Parathyroid adenoma (tissue), 2 donors: ENCODE measurements at regions not wholly inside any gene's neighbourhood (a gene's known extent, or its start where the extent isn't known, plus 50 kb on each side); places are given as distances from the start of the nearest gene placed in this dataset.

Source experiments
- H2AFZ ChIP-seq: fragments of 300-600 bp; sonication (generic); one replicate; pipeline ENCODE4 v1.7.0; 2017; ENCODE audit warnings: antibody characterized with exemption, mild to moderate bottlenecking
- H3K27ac ChIP-seq: fragments of 300-600 bp; sonication (generic); one replicate; pipeline ENCODE4 v1.7.0; 2017
- H3K27me3 ChIP-seq: fragments of 300-600 bp; sonication (generic); one replicate; pipeline ENCODE4 v1.7.0; 2017; ENCODE audit warnings: low read length; ENCODE audit not compliant: control insufficient read depth, insufficient read depth
- H3K36me3 ChIP-seq: fragments of 300-600 bp; sonication (generic); one replicate; pipeline ENCODE4 v1.7.0; 2017; ENCODE audit warnings: low read length; ENCODE audit not compliant: control insufficient read depth, insufficient read depth
- H3K4me1 ChIP-seq: fragments of 300-600 bp; sonication (generic); one replicate; pipeline ENCODE4 v1.7.0; 2017; ENCODE audit warnings: control low read depth
- H3K4me2 ChIP-seq: fragments of 300-600 bp; sonication (generic); one replicate; pipeline ENCODE4 v1.7.0; 2017; ENCODE audit warnings: low read length
- H3K4me3 ChIP-seq: fragments of 300-600 bp; sonication (generic); one replicate; pipeline ENCODE4 v1.7.0; 2017; ENCODE audit warnings: low read depth, low read length
- H3K79me2 ChIP-seq: fragments of 300-600 bp; sonication (generic); one replicate; pipeline ENCODE4 v1.7.0; 2017; ENCODE audit warnings: control low read depth
- H3K9ac ChIP-seq: fragments of 300-600 bp; sonication (generic); one replicate; pipeline ENCODE4 v1.7.0; 2017; ENCODE audit warnings: mild to moderate bottlenecking
- H3K9me3 ChIP-seq: fragments of 300-600 bp; sonication (generic); one replicate; pipeline ENCODE4 v1.7.0; 2017; ENCODE audit warnings: low read length; ENCODE audit not compliant: control insufficient read depth
- CTCF ChIP-seq: fragments of 300-600 bp; sonication (generic); IDR thresholded peaks from one replicate; pipeline ENCODE4 v1.7.0; 2017; ENCODE audit warnings: antibody characterized with exemption, mild to moderate bottlenecking
- donor health status: primary hyperparathyroidism.

- Histone ChIP-seq H3K27me3 (no peaks in the 10 kb centered on the region), H3K4me3 (no peak overlapping the region), H3K36me3 (no peaks in the 10 kb centered on the region)
Observed at GRCh38 chr15:31236184-31237042, 90.2 kb upstream of the KLF13 start.

DNA sequence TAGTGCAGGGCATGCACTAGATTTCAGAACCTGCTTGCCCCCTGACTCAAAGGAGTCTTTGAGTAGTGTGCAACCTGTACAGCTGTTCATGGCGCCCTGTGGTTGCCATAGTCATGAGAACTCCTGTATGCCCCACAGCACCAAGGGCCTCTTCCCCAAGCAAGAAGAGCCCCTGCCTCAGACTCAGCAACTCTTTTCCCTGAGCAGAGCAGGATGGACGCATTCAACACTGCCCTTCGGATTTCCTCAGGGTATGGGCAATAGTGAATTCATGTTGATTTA, 89.7 kb upstream of the KLF13 start:
- Histone ChIP-seq H2AFZ (no peak overlapping the region), H3K4me1 (no peaks in the 10 kb centered on the region), H3K27ac (no peak overlapping the region), H3K9ac (no peak overlapping the region), H3K4me2 (no peak overlapping the region), H3K9me3 (no peaks in the 10 kb centered on the region), H3K36me3 (no peaks in the 10 kb centered on the region), H3K27me3 (no peaks in the 10 kb centered on the region), H3K79me2 (no peaks in the 10 kb centered on the region), H3K4me3 (no peak overlapping the region)
- no peak for TF ChIP-seq CTCF

More at GRCh38 chr15:31236184-31237042, 90.2 kb upstream of the KLF13 start:
- TF ChIP-seq CTCF = no peak
- Histone ChIP-seq H3K27ac (peak overlapping the region; percentile 44), H3K79me2 (no peaks in the 10 kb centered on the region), H3K9ac (no peak overlapping the region), H3K4me2 (no peak overlapping the region), H3K4me1 (no peaks in the 10 kb centered on the region), H2AFZ (peak overlapping the region; percentile 33), H3K9me3 (no peaks in the 10 kb centered on the region)

GRCh38 chr15:31238906-31239305, 87.7 kb upstream of the KLF13 start:
- Histone ChIP-seq H3K4me2 (no peak overlapping the region), H3K79me2 (no peaks in the 10 kb centered on the region)
- no peak for TF ChIP-seq CTCF

DNA sequence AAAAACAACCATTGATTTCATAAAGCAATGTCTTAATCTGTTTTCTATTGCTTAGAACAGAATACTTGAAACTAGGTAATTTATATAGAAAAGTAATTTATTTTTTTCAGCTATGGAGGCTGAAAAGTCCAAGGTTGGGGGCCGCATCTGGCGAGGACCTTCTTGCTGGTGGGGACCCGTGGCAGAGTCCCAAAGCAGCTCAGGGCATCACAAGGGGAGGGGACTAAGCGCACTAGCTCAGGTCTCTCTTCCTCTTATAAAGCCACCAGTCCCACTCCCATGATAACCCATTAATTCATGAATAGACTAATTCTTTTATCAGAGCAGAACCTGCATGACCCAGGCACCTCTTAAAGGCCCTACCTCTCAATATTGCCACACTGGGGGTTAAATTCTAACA, 87.2 kb upstream of the KLF13 start:
- Histone ChIP-seq H3K4me1 (no peaks in the 10 kb centered on the region), H3K27me3 (no peaks in the 10 kb centered on the region), H2AFZ (no peak overlapping the region), H3K4me3 (no peak overlapping the region), H3K79me2 (no peaks in the 10 kb centered on the region), H3K27ac (no peak overlapping the region), H3K9me3 (no peaks in the 10 kb centered on the region), H3K4me2 (no peak overlapping the region), H3K9ac (no peak overlapping the region), H3K36me3 (no peaks in the 10 kb centered on the region)
- no peak for TF ChIP-seq CTCF

More at GRCh38 chr15:31238906-31239305, 87.7 kb upstream of the KLF13 start:
- no peak overlapping the region for H3K4me3 ChIP-seq
- no peaks in the 10 kb centered on the region for H3K27me3 ChIP-seq
- H3K4me1 ChIP-seq = no peaks in the 10 kb centered on the region
- H3K27ac ChIP-seq = no peak overlapping the region
- H2AFZ ChIP-seq = no peak overlapping the region
- no peaks in the 10 kb centered on the region for H3K36me3 ChIP-seq
- H3K9me3 ChIP-seq = no peaks in the 10 kb centered on the region
- no peak overlapping the region for H3K9ac ChIP-seq
